ENCODE measurements at regions not wholly inside any gene's neighbourhood (a gene's known extent, or its start where the extent isn't known, plus 50 kb on each side); places are given as distances from the start of the nearest gene placed in this dataset.

- TF ChIP-seq CTCF (IDR thresholded peaks at IDR 0.05) (no peak), POLR2A (IDR thresholded peaks at IDR 0.05) (no peak)
Measured at GRCh38 chr13:110798081-110798994, 84.8 kb downstream of the ING1 start.
